ENCODE measurements at regions not wholly inside any gene's neighbourhood (a gene's known extent, or its start where the extent isn't known, plus 50 kb on each side); places are given as distances from the start of the nearest gene placed in this dataset.

DNA sequence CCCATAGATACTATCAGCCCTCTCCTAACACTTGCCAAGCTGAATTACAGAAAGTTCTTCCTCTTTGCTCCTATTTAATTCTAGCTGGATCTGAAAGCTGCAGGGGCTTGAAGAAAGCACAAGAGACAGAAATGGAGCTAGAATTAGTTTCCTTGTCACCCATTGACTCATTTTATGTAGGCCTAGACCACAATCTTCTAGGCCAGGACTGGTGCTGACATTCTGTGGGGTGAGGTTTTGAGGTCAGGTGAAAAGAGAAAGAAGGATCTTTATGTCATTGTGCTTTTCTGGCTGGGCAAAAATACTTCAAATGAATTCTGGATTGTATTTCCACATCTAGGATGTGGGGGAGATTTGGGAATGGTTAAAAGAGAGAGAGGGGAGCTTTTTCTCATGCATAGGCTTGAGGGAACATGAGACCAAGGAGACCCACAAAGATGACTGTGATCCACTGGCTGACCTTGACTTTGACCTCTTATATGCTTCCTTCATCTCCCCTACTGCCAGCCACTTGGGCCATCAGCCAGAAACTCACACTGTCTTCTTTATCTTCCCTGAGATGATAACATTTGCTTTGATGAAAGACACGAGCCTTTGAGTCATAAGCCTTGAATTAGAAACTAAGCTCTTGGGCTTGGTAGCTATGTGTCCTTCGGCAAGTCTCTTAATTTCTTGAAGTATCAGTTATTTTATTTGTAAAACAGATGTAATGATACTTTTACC, 274.9 kb upstream of the CADM1 start:
- Histone ChIP-seq H3K36me3 (ENCODE audit: control insufficient read depth in 3 of 3, insufficient read depth in 3 of 3, low read length in 3 of 3) (no peaks in the 10 kb centered on the region), H3K9me3 (ENCODE audit: control insufficient read depth in 3 of 3, low read length in 3 of 3) (peaks cover 0 to 3% (median 0%) of the 10 kb centered on the region in 3 donors), H3K9ac (ENCODE audit: low read depth in 1 of 3, low read length in 3 of 3) (no peak overlapping the region), H3K27ac (ENCODE audit: low read depth, low read length) (no peak overlapping the region), H3K4me1 (ENCODE audit: control insufficient read depth in 3 of 3, insufficient read depth in 3 of 3, low read length in 3 of 3) (peaks cover 0 to 13% (median 0%) of the 10 kb centered on the region in 3 donors), H3K27me3 (ENCODE audit: control insufficient read depth in 3 of 3, insufficient read depth in 3 of 3, low read length in 3 of 3) (no peaks in the 10 kb centered on the region), H3K4me3 (ENCODE audit: low read length in 3 of 3) (no peak overlapping the region)

DNA sequence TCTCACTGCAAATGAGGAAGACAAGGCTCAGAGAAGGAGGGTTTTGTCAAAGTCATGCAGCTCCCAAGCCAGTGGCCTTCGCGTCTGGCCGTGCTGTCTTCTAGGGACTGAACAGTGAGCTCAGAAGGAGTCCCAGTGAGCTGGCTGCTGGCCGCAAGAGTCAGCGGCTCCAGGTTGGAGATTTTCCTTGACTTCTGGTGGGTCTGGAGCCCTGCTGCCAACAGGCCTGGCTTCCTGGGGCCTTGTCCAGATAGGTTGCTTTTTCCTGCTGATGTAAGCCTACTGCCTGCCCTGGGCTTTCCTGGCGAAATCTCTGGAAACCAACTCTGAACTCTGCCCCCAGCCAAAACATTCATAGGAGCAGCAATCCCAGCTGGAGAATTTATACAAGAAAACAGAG, 272.7 kb upstream of the CADM1 start:
- no peak overlapping the region for H3K4me3 ChIP-seq (ENCODE audit: low read length in 3 of 3)
- H3K27me3 ChIP-seq (ENCODE audit: control insufficient read depth in 3 of 3, insufficient read depth in 3 of 3, low read length in 3 of 3), result no peaks in the 10 kb centered on the region
- no peaks in the 10 kb centered on the region for H3K9me3 ChIP-seq (ENCODE audit: control insufficient read depth in 3 of 3, low read length in 3 of 3)
- H3K27ac ChIP-seq (ENCODE audit: low read depth, low read length), result no peak overlapping the region
- peaks cover 0 to 13% (median 0%) of the 10 kb centered on the region in 3 donors for H3K4me1 ChIP-seq (ENCODE audit: control insufficient read depth in 3 of 3, insufficient read depth in 3 of 3, low read length in 3 of 3)
- no peaks in the 10 kb centered on the region for H3K36me3 ChIP-seq (ENCODE audit: control insufficient read depth in 3 of 3, insufficient read depth in 3 of 3, low read length in 3 of 3)
- H3K9ac ChIP-seq (ENCODE audit: low read depth in 1 of 3, low read length in 3 of 3), result no peak overlapping the region

DNA sequence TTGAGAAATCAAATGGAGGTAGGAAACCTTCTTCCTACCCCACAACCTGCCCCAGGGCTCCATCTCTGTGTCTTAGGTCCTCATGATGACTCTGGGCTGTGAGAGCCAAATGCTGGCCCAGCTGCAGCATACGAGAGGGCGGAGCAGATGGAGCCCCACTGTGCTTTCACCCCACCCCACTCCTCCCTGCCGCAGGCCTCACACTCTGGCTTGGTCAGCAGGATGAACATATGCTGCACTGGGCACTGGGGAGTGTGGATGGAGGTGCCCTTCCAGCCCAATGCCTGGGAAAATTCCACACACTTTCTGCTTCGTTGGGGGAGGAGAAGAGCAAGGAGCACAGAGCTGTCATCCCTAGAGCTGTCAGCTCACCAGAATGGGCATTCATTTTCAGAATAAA, 271.6 kb upstream of the CADM1 start:
- Histone ChIP-seq H3K9ac (ENCODE audit: low read depth in 1 of 3, low read length in 3 of 3) (no peak overlapping the region), H3K27me3 (ENCODE audit: control insufficient read depth in 3 of 3, insufficient read depth in 3 of 3, low read length in 3 of 3) (no peaks in the 10 kb centered on the region), H3K36me3 (ENCODE audit: control insufficient read depth in 3 of 3, insufficient read depth in 3 of 3, low read length in 3 of 3) (no peaks in the 10 kb centered on the region), H3K27ac (ENCODE audit: low read depth, low read length) (no peak overlapping the region), H3K4me1 (ENCODE audit: control insufficient read depth in 3 of 3, insufficient read depth in 3 of 3, low read length in 3 of 3) (peaks cover 0 to 13% (median 0%) of the 10 kb centered on the region in 3 donors), H3K9me3 (ENCODE audit: control insufficient read depth in 3 of 3, low read length in 3 of 3) (no peaks in the 10 kb centered on the region), H3K4me3 (ENCODE audit: low read length in 3 of 3) (no peak overlapping the region)

DNA sequence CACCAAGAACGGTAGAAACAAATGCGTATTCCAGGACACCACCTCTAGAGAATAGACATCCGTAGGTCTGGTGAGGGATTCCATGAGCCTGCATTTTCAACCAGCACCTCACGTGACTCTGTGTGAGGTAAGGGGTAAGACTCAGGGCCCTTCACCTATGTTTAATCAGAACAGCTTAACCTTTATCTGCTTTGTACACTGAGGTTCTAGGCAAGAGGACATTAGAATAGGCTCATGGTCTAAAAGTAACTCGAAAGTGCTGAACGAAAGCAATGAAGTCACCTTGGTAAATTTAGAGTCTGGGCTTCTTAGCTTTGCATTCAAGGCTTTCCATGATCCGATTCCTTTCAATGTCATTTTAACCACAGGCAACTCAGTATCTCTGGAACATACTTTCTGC, 270.5 kb upstream of the CADM1 start:
- no peaks in the 10 kb centered on the region for H3K27me3 ChIP-seq (ENCODE audit: control insufficient read depth in 3 of 3, insufficient read depth in 3 of 3, low read length in 3 of 3)

DNA sequence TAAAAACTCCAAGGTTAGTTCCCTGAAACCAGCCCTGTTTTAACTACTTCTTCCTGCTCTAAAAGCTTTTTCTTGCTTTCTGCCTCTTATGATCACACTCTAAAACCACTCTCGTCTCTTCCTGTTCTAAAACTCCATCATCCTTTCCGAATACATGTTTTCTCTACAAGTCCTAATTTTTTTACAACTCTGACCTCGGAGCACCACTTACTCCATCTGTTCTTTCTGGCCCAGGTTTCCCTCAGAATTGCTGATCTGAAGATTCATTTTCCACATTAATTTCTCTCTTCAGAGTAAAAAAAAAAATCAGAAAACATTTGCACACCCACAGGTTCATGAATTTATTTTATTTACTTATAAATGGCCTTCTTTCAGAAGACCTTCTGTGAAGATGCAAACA, 265.7 kb upstream of the CADM1 start:
- Histone ChIP-seq H3K4me3 (ENCODE audit: low read length in 3 of 3) (no peak overlapping the region), H3K27ac (ENCODE audit: low read depth, low read length) (no peak overlapping the region), H3K36me3 (ENCODE audit: control insufficient read depth in 3 of 3, insufficient read depth in 3 of 3, low read length in 3 of 3) (no peaks in the 10 kb centered on the region), H3K9ac (ENCODE audit: low read depth in 1 of 3, low read length in 3 of 3) (no peak overlapping the region), H3K4me1 (ENCODE audit: control insufficient read depth in 3 of 3, insufficient read depth in 3 of 3, low read length in 3 of 3) (peaks cover 0 to 13% (median 3%) of the 10 kb centered on the region in 3 donors), H3K9me3 (ENCODE audit: control insufficient read depth in 3 of 3, low read length in 3 of 3) (no peaks in the 10 kb centered on the region), H3K27me3 (ENCODE audit: control insufficient read depth in 3 of 3, insufficient read depth in 3 of 3, low read length in 3 of 3) (no peaks in the 10 kb centered on the region)

More for the DNA sequence above, 270.5 kb upstream of the CADM1 start:
- Histone ChIP-seq H3K36me3 (ENCODE audit: control insufficient read depth in 3 of 3, insufficient read depth in 3 of 3, low read length in 3 of 3) (no peaks in the 10 kb centered on the region), H3K4me1 (ENCODE audit: control insufficient read depth in 3 of 3, insufficient read depth in 3 of 3, low read length in 3 of 3) (peaks cover 0 to 13% (median 0%) of the 10 kb centered on the region in 3 donors), H3K9ac (ENCODE audit: low read depth in 1 of 3, low read length in 3 of 3) (no peak overlapping the region), H3K9me3 (ENCODE audit: control insufficient read depth in 3 of 3, low read length in 3 of 3) (no peaks in the 10 kb centered on the region), H3K4me3 (ENCODE audit: low read length in 3 of 3) (no peak overlapping the region), H3K27ac (ENCODE audit: low read depth, low read length) (no peak overlapping the region)

DNA sequence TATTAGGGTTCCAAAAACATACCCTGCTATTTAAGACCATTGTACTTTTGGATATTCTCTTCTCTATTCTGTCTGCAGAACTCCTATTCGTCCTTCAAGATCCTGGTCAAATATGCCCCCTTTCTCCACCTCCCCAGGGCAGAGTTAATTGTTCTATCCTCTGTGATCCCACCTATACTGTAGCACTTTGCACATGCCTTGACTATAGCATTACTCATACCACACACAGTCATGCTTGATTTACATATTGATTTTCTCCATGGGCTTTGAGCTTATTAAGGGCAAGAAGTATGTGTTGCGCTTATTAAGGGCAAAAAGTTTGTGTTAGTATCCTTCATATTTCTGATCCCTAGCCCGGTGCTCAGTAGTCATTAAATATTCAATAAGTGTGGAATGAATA, 263.7 kb upstream of the CADM1 start:
- no peaks in the 10 kb centered on the region for H3K36me3 ChIP-seq (ENCODE audit: control insufficient read depth in 3 of 3, insufficient read depth in 3 of 3, low read length in 3 of 3)
- no peak overlapping the region for H3K4me3 ChIP-seq (ENCODE audit: low read length in 3 of 3)
- no peaks in the 10 kb centered on the region for H3K27me3 ChIP-seq (ENCODE audit: control insufficient read depth in 3 of 3, insufficient read depth in 3 of 3, low read length in 3 of 3)
- H3K9me3 ChIP-seq (ENCODE audit: control insufficient read depth in 3 of 3, low read length in 3 of 3), result no peaks in the 10 kb centered on the region
- no peak overlapping the region for H3K9ac ChIP-seq (ENCODE audit: low read depth in 1 of 3, low read length in 3 of 3)
- peaks cover 0 to 29% (median 3%) of the 10 kb centered on the region in 3 donors for H3K4me1 ChIP-seq (ENCODE audit: control insufficient read depth in 3 of 3, insufficient read depth in 3 of 3, low read length in 3 of 3)
- no peak overlapping the region for H3K27ac ChIP-seq (ENCODE audit: low read depth, low read length)

DNA sequence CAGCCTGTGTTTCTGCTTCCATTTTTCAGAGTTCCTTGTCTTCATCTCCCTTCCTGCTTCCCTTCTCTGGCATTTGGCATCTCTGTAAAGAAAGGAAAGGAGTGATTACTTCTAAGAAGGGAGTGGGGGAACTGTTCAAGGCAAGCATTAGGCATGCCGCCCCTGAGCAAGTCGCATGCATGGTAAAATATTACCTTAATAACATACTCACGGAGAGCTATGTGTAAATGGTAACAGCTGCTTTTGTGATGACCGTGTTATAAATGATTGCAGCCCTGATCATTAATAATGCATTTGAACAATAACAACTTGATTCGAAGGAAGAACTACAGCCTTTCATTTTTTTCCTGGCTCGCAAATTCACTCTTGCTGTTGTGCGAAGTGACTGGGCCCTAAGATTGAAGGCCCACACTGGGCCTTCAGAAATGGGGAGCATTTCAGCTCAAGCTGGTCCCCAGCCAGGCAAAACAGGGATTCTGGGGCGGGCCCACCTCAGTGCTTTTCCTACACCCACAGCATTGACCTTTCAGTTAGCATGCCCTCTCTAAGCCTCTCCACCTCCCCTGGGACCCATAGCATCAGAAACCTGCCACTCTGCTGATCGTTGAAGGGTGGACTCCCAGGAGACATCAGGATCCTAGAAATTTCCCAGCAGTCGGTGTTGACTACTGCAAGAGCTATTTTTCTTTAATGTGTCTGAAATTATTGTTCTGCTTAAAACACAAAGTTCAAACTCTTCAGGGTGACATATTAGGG, 263.0 kb upstream of the CADM1 start:
- no peak overlapping the region for H3K4me3 ChIP-seq (ENCODE audit: low read length in 3 of 3)
- no peaks in the 10 kb centered on the region for H3K36me3 ChIP-seq (ENCODE audit: control insufficient read depth in 3 of 3, insufficient read depth in 3 of 3, low read length in 3 of 3)
- no peaks in the 10 kb centered on the region for H3K9me3 ChIP-seq (ENCODE audit: control insufficient read depth in 3 of 3, low read length in 3 of 3)
- no peak overlapping the region for H3K27ac ChIP-seq (ENCODE audit: low read depth, low read length)
- no peak overlapping the region for H3K9ac ChIP-seq (ENCODE audit: low read depth in 1 of 3, low read length in 3 of 3)
- peaks cover 0 to 32% (median 3%) of the 10 kb centered on the region in 3 donors for H3K4me1 ChIP-seq (ENCODE audit: control insufficient read depth in 3 of 3, insufficient read depth in 3 of 3, low read length in 3 of 3)
- H3K27me3 ChIP-seq (ENCODE audit: control insufficient read depth in 3 of 3, insufficient read depth in 3 of 3, low read length in 3 of 3), result no peaks in the 10 kb centered on the region

DNA sequence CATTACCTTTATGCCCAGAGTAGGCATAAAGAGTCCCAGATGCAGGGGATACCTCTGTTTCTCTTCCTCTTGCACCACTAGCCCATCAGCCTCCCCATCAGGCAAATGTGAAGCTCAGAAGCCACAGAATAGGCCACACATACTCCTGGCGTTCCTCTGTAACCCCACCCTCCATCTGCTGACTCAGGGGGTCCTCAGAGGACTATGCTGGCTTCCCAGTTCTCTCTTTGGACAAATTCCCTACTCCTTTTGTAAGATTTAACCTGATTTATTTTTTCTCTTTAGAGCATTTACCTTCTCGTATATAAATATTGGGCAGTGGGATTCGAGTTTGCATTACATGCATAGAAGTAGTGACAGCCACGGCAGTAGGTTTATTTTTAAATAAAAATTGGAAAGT, 262.3 kb upstream of the CADM1 start:
- Histone ChIP-seq H3K4me1 (ENCODE audit: control insufficient read depth in 3 of 3, insufficient read depth in 3 of 3, low read length in 3 of 3) (peaks cover 0 to 34% (median 3%) of the 10 kb centered on the region in 3 donors), H3K9ac (ENCODE audit: low read depth in 1 of 3, low read length in 3 of 3) (no peak overlapping the region), H3K4me3 (ENCODE audit: low read length in 3 of 3) (no peak overlapping the region), H3K27me3 (ENCODE audit: control insufficient read depth in 3 of 3, insufficient read depth in 3 of 3, low read length in 3 of 3) (no peaks in the 10 kb centered on the region), H3K27ac (ENCODE audit: low read depth, low read length) (no peak overlapping the region), H3K36me3 (ENCODE audit: control insufficient read depth in 3 of 3, insufficient read depth in 3 of 3, low read length in 3 of 3) (no peaks in the 10 kb centered on the region), H3K9me3 (ENCODE audit: control insufficient read depth in 3 of 3, low read length in 3 of 3) (no peaks in the 10 kb centered on the region)

DNA sequence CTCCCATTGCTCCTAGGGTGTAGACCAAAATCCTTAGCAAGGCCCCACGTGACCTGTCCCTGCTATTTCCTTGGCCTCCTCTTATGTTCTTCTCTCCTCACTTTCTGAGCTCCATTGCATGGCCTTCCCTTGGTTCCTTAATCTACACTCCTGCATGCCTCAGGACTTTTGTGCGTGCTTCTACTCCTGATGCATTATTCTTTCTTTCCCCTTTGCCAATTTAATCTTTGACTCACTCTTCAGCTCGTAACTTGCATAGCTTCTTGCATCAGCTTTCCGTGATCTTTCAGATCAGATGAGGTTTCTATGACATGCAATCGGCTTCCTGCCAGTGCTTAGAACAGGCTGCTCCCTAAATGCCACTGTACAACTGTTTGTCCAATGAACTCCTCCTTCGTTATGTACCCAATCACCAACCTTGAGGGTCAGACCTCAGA, 261.6 kb upstream of the CADM1 start:
- Histone ChIP-seq H3K27ac (ENCODE audit: low read depth, low read length) (no peak overlapping the region), H3K4me3 (ENCODE audit: low read length in 3 of 3) (no peak overlapping the region), H3K9ac (ENCODE audit: low read depth in 1 of 3, low read length in 3 of 3) (no peak overlapping the region), H3K27me3 (ENCODE audit: control insufficient read depth in 3 of 3, insufficient read depth in 3 of 3, low read length in 3 of 3) (peaks cover 0 to under 1% (median 0%) of the 10 kb centered on the region in 3 donors), H3K4me1 (ENCODE audit: control insufficient read depth in 3 of 3, insufficient read depth in 3 of 3, low read length in 3 of 3) (peaks cover 0 to 36% (median 3%) of the 10 kb centered on the region in 3 donors), H3K9me3 (ENCODE audit: control insufficient read depth in 3 of 3, low read length in 3 of 3) (no peaks in the 10 kb centered on the region), H3K36me3 (ENCODE audit: control insufficient read depth in 3 of 3, insufficient read depth in 3 of 3, low read length in 3 of 3) (no peaks in the 10 kb centered on the region)

DNA sequence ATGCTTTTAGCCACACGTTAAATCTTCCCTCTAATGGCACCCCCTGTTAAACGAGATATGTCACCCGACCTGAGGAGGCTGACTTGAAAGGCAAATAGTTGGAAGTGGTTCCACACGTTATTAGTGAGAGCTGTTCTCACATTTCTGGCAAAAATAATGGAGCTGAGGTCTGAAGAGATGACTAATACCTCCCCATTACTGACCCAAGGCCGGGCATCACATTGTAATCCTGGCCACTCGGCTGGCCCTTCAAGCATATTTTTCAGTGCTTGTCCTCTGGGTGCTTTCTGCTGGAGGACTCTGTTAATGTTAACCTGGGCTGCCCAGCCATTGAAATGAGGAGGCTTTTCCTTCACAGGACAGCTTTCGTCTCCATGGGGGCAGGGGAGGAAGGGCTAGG, 260.0 kb upstream of the CADM1 start:
- no peak overlapping the region for H3K27ac ChIP-seq (ENCODE audit: low read depth, low read length)
- H3K4me1 ChIP-seq (ENCODE audit: control insufficient read depth in 3 of 3, insufficient read depth in 3 of 3, low read length in 3 of 3), result peaks cover 6 to 41% (median 6%) of the 10 kb centered on the region in 3 donors
- no peaks in the 10 kb centered on the region for H3K36me3 ChIP-seq (ENCODE audit: control insufficient read depth in 3 of 3, insufficient read depth in 3 of 3, low read length in 3 of 3)
- peaks cover 0 to 8% (median 0%) of the 10 kb centered on the region in 3 donors for H3K27me3 ChIP-seq (ENCODE audit: control insufficient read depth in 3 of 3, insufficient read depth in 3 of 3, low read length in 3 of 3)
- no peaks in the 10 kb centered on the region for H3K9me3 ChIP-seq (ENCODE audit: control insufficient read depth in 3 of 3, low read length in 3 of 3)
- no peak overlapping the region for H3K9ac ChIP-seq (ENCODE audit: low read depth in 1 of 3, low read length in 3 of 3)
- H3K4me3 ChIP-seq (ENCODE audit: low read length in 3 of 3), result no peak overlapping the region

Data from skeletal muscle tissue (tissue), 3 donors.